ENCODE measurements at regions not wholly inside any gene's neighbourhood (a gene's known extent, or its start where the extent isn't known, plus 50 kb on each side); places are given as distances from the start of the nearest gene placed in this dataset.

DNA sequence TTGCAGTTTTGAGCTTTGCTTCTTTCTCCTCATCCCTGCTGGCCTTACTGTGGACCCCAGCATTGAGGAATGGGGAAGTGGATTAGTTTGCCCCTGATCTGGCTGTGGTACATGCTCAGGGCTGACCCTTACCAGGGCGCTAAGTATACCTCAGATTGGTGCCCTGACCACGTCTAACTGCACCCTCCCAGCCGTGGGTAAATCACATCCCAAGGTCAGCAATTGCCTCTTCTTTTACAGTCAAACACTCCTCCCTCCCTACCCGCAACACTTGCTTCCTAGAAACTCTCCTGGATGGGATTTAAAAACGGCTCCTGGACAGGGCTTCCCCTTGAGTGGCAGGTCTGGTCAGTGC is 437.9 kb downstream of the NR2F2 start:
- H3K36me3 ChIP-seq (ENCODE audit: control insufficient read depth in 2 of 2, extremely low read depth in 1 of 2, insufficient read depth in 2 of 2, low read length in 2 of 2): no peaks in the 10 kb centered on the region
- DNase-seq (ENCODE audit: low read depth, low spot score) (no peak), FAIRE-seq (no peak)
- no peaks in the 10 kb centered on the region for H3K4me1 ChIP-seq (ENCODE audit: control insufficient read depth, extremely low read depth, insufficient read depth, low read length)
- H3K79me2 ChIP-seq (ENCODE audit: control insufficient read depth, insufficient read depth, low read length): no peaks in the 10 kb centered on the region
- no peak overlapping the region for H3K27ac ChIP-seq (ENCODE audit: insufficient read depth, low read depth, low read length)
- H4K20me1 ChIP-seq (replicated peaks; ENCODE audit: control insufficient read depth, extremely low read depth, insufficient read depth, low read length): no peaks in the 10 kb centered on the region
- CTCF ChIA-PET: no interaction called here
- no peak overlapping the region for H3K4me3 ChIP-seq (replicated peaks in 1 of 3; ENCODE audit: insufficient read depth in 1 of 3, low read depth in 1 of 3, low read length in 3 of 3)
- dilution Hi-C loops (cut with MboI; ENCODE audit: extremely low pct_ligation_motif_present, low sequenced_read_pairs): no loop called here
- no TSS peak for BruUV-seq (replicated peaks)
- POLR2A ChIA-PET: no interaction called here
- H3K27me3 ChIP-seq (ENCODE audit: control insufficient read depth in 2 of 2, insufficient read depth in 2 of 2, low read length in 2 of 2): no peaks in the 10 kb centered on the region
- H3K9me1 ChIP-seq (replicated peaks; ENCODE audit: control insufficient read depth, extremely low read depth, insufficient read depth, low read length): no peaks in the 10 kb centered on the region
- H3K4me2 ChIP-seq (ENCODE audit: insufficient read depth, low read length): no peak overlapping the region
- no peak overlapping the region for H2AFZ ChIP-seq (ENCODE audit: low read depth, low read length)
- intact Hi-C loops (cut with micrococcal nuclease): no loop called here
- H3K9ac ChIP-seq (replicated peaks; ENCODE audit: extremely low read depth, insufficient read depth, low read length): no peak overlapping the region
- TF ChIP-seq JUN (IDR thresholded peaks at IDR 0.05; ENCODE audit: borderline replicate concordance, insufficient read depth, insufficient read length, low read depth) (no peak), POLR2AphosphoS5 (IDR thresholded peaks at IDR 0.05; ENCODE audit: insufficient read depth, low read depth, low read length) (no peak), GATA2 (IDR thresholded peaks at IDR 0.05; ENCODE audit: insufficient read depth, insufficient read length, low read depth, low read length) (no peak), EZH2 (IDR thresholded peaks at IDR 0.05; ENCODE audit: borderline replicate concordance, low read depth, low read length, severe bottlenecking) (no peak), POLR2A (IDR thresholded peaks at IDR 0.05; ENCODE audit: low read depth, low read length) (no peak), MYC (IDR thresholded peaks at IDR 0.05; ENCODE audit: low read depth, low read length) (no peak), FOS (IDR thresholded peaks at IDR 0.05; ENCODE audit: borderline replicate concordance, insufficient read depth, low read length) (no peak)
- TF ChIP-seq, protein P1, sequence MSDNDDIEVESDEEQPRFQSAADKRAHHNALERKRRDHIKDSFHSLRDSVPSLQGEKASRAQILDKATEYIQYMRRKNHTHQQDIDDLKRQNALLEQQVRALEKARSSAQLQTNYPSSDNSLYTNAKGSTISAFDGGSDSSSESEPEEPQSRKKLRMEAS (IDR thresholded peaks at IDR 0.05; ENCODE audit: insufficient read depth, insufficient read length): no peak
- TF ChIP-seq, protein P2, sequence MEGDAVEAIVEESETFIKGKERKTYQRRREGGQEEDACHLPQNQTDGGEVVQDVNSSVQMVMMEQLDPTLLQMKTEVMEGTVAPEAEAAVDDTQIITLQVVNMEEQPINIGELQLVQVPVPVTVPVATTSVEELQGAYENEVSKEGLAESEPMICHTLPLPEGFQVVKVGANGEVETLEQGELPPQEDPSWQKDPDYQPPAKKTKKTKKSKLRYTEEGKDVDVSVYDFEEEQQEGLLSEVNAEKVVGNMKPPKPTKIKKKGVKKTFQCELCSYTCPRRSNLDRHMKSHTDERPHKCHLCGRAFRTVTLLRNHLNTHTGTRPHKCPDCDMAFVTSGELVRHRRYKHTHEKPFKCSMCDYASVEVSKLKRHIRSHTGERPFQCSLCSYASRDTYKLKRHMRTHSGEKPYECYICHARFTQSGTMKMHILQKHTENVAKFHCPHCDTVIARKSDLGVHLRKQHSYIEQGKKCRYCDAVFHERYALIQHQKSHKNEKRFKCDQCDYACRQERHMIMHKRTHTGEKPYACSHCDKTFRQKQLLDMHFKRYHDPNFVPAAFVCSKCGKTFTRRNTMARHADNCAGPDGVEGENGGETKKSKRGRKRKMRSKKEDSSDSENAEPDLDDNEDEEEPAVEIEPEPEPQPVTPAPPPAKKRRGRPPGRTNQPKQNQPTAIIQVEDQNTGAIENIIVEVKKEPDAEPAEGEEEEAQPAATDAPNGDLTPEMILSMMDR (IDR thresholded peaks at IDR 0.05; ENCODE audit: extremely low read depth in 1 of 2, insufficient read depth in 1 of 2, low read depth in 1 of 2, low read length in 2 of 2): no peak
- no peaks in the 10 kb centered on the region for H3K9me3 ChIP-seq (replicated peaks; ENCODE audit: control insufficient read depth, insufficient read depth, low read length)

All from endothelial cell of umbilical vein (primary cell).